Ectodermal cell (in vitro differentiated cells): ENCODE measurements at regions not wholly inside any gene's neighbourhood (a gene's known extent, or its start where the extent isn't known, plus 50 kb on each side); places are given as distances from the start of the nearest gene placed in this dataset.

Source experiments
- H3K27ac ChIP-seq: 2 replicates; pipeline ENCODE4 v1.7.0; 2013; ENCODE audit warnings: mild to moderate bottlenecking, low read depth, low read length; ENCODE audit not compliant: insufficient read depth, poor library complexity, severe bottlenecking
- H3K27me3 ChIP-seq: 2 replicates; pipeline ENCODE4 v1.7.0; 2013; ENCODE audit warnings: mild to moderate bottlenecking, low read length; ENCODE audit not compliant: insufficient read depth, control insufficient read depth, poor library complexity, severe bottlenecking
- H3K36me3 ChIP-seq: one replicate; pipeline ENCODE4 v1.7.0; 2013; ENCODE audit warnings: low read length; ENCODE audit not compliant: control insufficient read depth, insufficient read depth
- H3K4me1 ChIP-seq: one replicate; pipeline ENCODE4 v1.7.0; 2013; ENCODE audit warnings: low read length; ENCODE audit not compliant: control insufficient read depth, insufficient read depth
- H3K4me3 ChIP-seq: 2 replicates; pipeline ENCODE4 v1.7.0; 2013; ENCODE audit warnings: low read depth, low read length, control low read depth; ENCODE audit not compliant: insufficient read depth
- H3K9me3 ChIP-seq: 2 replicates; pipeline ENCODE4 v1.7.0; 2013; ENCODE audit warnings: mild to moderate bottlenecking, low read length, moderate library complexity; ENCODE audit not compliant: control insufficient read depth
- WGBS, 2 experiments: methylation state at CpG; one replicate each; pipeline ENCODE4 v1.1.7; 2013; ENCODE audit warnings: missing lambda C conversion rate in 2 of 2; 5-methylcytosine and 5-hydroxymethylcytosine counted together

GRCh38 chr4:4672402-4672801 lies 130.6 kb upstream of the STX18 start:
- peaks cover 10% of the 10 kb centered on the region for H3K27me3 ChIP-seq
- no peak overlapping the region for H3K4me3 ChIP-seq
- 94 to 95% methylated on average over 6 to 8 of the region's 8 CpGs for WGBS, 2 experiments
- H3K27ac ChIP-seq, result no peak overlapping the region
- peaks cover 45% of the 10 kb centered on the region for H3K4me1 ChIP-seq
- no peaks in the 10 kb centered on the region for H3K9me3 ChIP-seq
- H3K36me3 ChIP-seq, result no peaks in the 10 kb centered on the region

- Histone ChIP-seq H3K27ac (no peak overlapping the region), H3K9me3 (no peaks in the 10 kb centered on the region), H3K4me3 (no peak overlapping the region), H3K4me1 (peaks cover 45% of the 10 kb centered on the region), H3K36me3 (no peaks in the 10 kb centered on the region), H3K27me3 (peaks cover 5% of the 10 kb centered on the region)
- WGBS, 2 experiments, result 69 to 70% methylated on average over 5 of the region's 5 CpGs
Observed at GRCh38 chr4:4671774-4672349, 130.0 kb upstream of the STX18 start.

GRCh38 chr4:4670869-4671268 lies 129.0 kb upstream of the STX18 start:
- H3K4me3 ChIP-seq, result no peak overlapping the region
- 67 to 68% methylated on average over 5 of the region's 5 CpGs for WGBS, 2 experiments
- H3K27me3 ChIP-seq, result peaks cover 3% of the 10 kb centered on the region
- H3K4me1 ChIP-seq, result peaks cover 51% of the 10 kb centered on the region
- H3K36me3 ChIP-seq, result no peaks in the 10 kb centered on the region
- H3K9me3 ChIP-seq, result no peaks in the 10 kb centered on the region
- no peak overlapping the region for H3K27ac ChIP-seq

GRCh38 chr4:4668355-4669210 lies 126.7 kb upstream of the STX18 start:
- no peaks in the 10 kb centered on the region for H3K36me3 ChIP-seq
- WGBS, 2 experiments, result 73 to 74% methylated on average over 15 of the region's 15 CpGs
- peak overlapping the region; percentile 5 for H3K27ac ChIP-seq
- peaks cover 3% of the 10 kb centered on the region for H3K27me3 ChIP-seq
- peaks cover 59% of the 10 kb centered on the region for H3K4me1 ChIP-seq
- H3K9me3 ChIP-seq, result no peaks in the 10 kb centered on the region
- no peak overlapping the region for H3K4me3 ChIP-seq

- Histone ChIP-seq H3K9me3 (no peaks in the 10 kb centered on the region), H3K4me3 (no peak overlapping the region), H3K27ac (peak overlapping the region; percentile 74), H3K27me3 (peaks cover 3% of the 10 kb centered on the region), H3K36me3 (no peaks in the 10 kb centered on the region), H3K4me1 (peaks cover 55% of the 10 kb centered on the region)
- 3% methylated on average over 14 of the region's 14 CpGs for WGBS, 2 experiments
Observed at GRCh38 chr4:4667622-4668081, 125.8 kb upstream of the STX18 start.

GRCh38 chr4:4666693-4667621 lies 125.1 kb upstream of the STX18 start:
- Histone ChIP-seq H3K27ac (peak overlapping the region; percentile 74), H3K9me3 (no peaks in the 10 kb centered on the region), H3K27me3 (peaks cover 3% of the 10 kb centered on the region), H3K4me3 (no peak overlapping the region), H3K4me1 (peaks cover 49% of the 10 kb centered on the region), H3K36me3 (no peaks in the 10 kb centered on the region)
- 7 to 8% methylated on average over 13 of the region's 14 CpGs for WGBS, 2 experiments

- Histone ChIP-seq H3K4me3 (no peak overlapping the region), H3K27me3 (peaks cover 2% of the 10 kb centered on the region), H3K36me3 (no peaks in the 10 kb centered on the region), H3K27ac (no peak overlapping the region), H3K9me3 (no peaks in the 10 kb centered on the region), H3K4me1 (peaks cover 46% of the 10 kb centered on the region)
- WGBS, 2 experiments, result 73 to 74% methylated on average over 7 of the region's 7 CpGs
Observed at GRCh38 chr4:4666187-4666586, 124.3 kb upstream of the STX18 start.

- 94 to 95% methylated on average over 5 of the region's 5 CpGs for WGBS, 2 experiments
- no peak overlapping the region for H3K27ac ChIP-seq
- no peaks in the 10 kb centered on the region for H3K9me3 ChIP-seq
- H3K36me3 ChIP-seq, result no peaks in the 10 kb centered on the region
- no peak overlapping the region for H3K4me3 ChIP-seq
- H3K27me3 ChIP-seq, result no peaks in the 10 kb centered on the region
- H3K4me1 ChIP-seq, result peaks cover 45% of the 10 kb centered on the region
Observed at GRCh38 chr4:4664234-4664633, 122.4 kb upstream of the STX18 start.

- 96% methylated on average over 10 of the region's 10 CpGs for WGBS, 2 experiments
- no peak overlapping the region for H3K27ac ChIP-seq
- no peaks in the 10 kb centered on the region for H3K9me3 ChIP-seq
- no peak overlapping the region for H3K4me3 ChIP-seq
- no peaks in the 10 kb centered on the region for H3K27me3 ChIP-seq
- H3K4me1 ChIP-seq, result peaks cover 34% of the 10 kb centered on the region
- no peaks in the 10 kb centered on the region for H3K36me3 ChIP-seq
Observed at GRCh38 chr4:4663028-4663427, 121.2 kb upstream of the STX18 start.

GRCh38 chr4:4662230-4662629 lies 120.4 kb upstream of the STX18 start:
- Histone ChIP-seq H3K27me3 (no peaks in the 10 kb centered on the region), H3K4me3 (no peak overlapping the region)
- WGBS, 2 experiments, result 75 to 78% methylated on average over 2 of the region's 2 CpGs

More at GRCh38 chr4:4662230-4662629, 120.4 kb upstream of the STX18 start:
- no peaks in the 10 kb centered on the region for H3K36me3 ChIP-seq
- no peak overlapping the region for H3K27ac ChIP-seq
- H3K4me1 ChIP-seq, result peaks cover 26% of the 10 kb centered on the region
- H3K9me3 ChIP-seq, result no peaks in the 10 kb centered on the region
